Sigmoid colon (tissue), 6 donors: ENCODE measurements at regions not wholly inside any gene's neighbourhood (a gene's known extent, or its start where the extent isn't known, plus 50 kb on each side); places are given as distances from the start of the nearest gene placed in this dataset.
"Not testable (repeated sequence)": the region's sequence is repeated elsewhere in the genome, so short reads cannot be mapped to it uniquely, and the experiment has no call there.

Source experiments
- DNase-seq: peaks from one replicate; pipeline ENCODE4 v3.0.0-alpha.2; 2019
- H3K27ac ChIP-seq, 4 donors: fragments of 200-600 bp; sonication (generic); one replicate each; pipeline ENCODE4 v1.5.1; 2016 to 2019; ENCODE audit warnings: mild to moderate bottlenecking in 1 of 4
- H3K27me3 ChIP-seq, 3 donors: fragments of 200-600 bp; sonication (generic); one replicate each; pipeline ENCODE4 v1.5.1; 2019; ENCODE audit warnings: mild to moderate bottlenecking in 1 of 3
- H3K36me3 ChIP-seq, 4 donors: fragments of 200-600 bp; sonication (generic); one replicate each; pipeline ENCODE4 v1.5.1; 2016 to 2019
- H3K4me1 ChIP-seq, 4 donors: fragments of 200-600 bp; sonication (generic); one replicate each; pipeline ENCODE4 v1.5.1; 2017 to 2019
- H3K4me3 ChIP-seq, 4 donors: fragments of 200-600 bp; sonication (generic); one replicate each; pipeline ENCODE4 v1.5.1; 2017 to 2019; ENCODE audit warnings: mild to moderate bottlenecking in 2 of 4, moderate library complexity in 1 of 4
- H3K9me3 ChIP-seq, 4 donors: fragments of 200-600 bp in 3 of 4; sonication (generic) in 3 of 4; one replicate each; pipeline versions ENCODE4 v1.5.1 to v1.6.1; 2013 to 2019
- CTCF ChIP-seq, 4 experiments: fragments of 450-650 bp in 3 of 4; fragments of 200-600 bp in 1 of 4; IDR thresholded peaks; one replicate each; pipeline ENCODE4 v1.5.1; 2016 to 2019; ENCODE audit warnings: antibody characterized with exemption in 4 of 4, mild to moderate bottlenecking in 3 of 4, moderate library complexity in 2 of 4
- EP300 ChIP-seq, 4 donors: sonication (generic); formaldehyde crosslinking; IDR thresholded peaks; one replicate each; pipeline ENCODE4 v1.6.1; 2017; ENCODE audit warnings: antibody characterized with exemption in 4 of 4
- POLR2A ChIP-seq, 2 donors: fragments of 450-650 bp; IDR thresholded peaks; one replicate each; pipeline ENCODE4 v1.6.1; 2016; ENCODE audit warnings: antibody characterized with exemption in 2 of 2, mild to moderate bottlenecking in 2 of 2, moderate library complexity in 2 of 2
- POLR2AphosphoS5 ChIP-seq, 4 donors: sonication (generic); formaldehyde crosslinking; IDR thresholded peaks; one replicate each; pipeline ENCODE4 v1.6.1; 2017; ENCODE audit warnings: antibody characterized with exemption in 4 of 4
- WGBS, 2 donors: extraction: QIAGEN DNeasy Blood & Tissue Kit; methylation state at CpG; one replicate each; pipeline ENCODE4 v1.1.7; 2013; 5-methylcytosine and 5-hydroxymethylcytosine counted together
- intact Hi-C: fragments of 100-400 bp; cut with DNase I; formaldehyde crosslinking; loops from one replicate; pipeline ENCODE4 v1.15.1; 2023
- donor health status: healthy with polysubstance abuse.
- donor health status: healthy.

- H3K4me3 ChIP-seq, H3K27me3 ChIP-seq, DNase-seq, H3K36me3 ChIP-seq, H3K4me1 ChIP-seq, intact Hi-C loops, H3K27ac ChIP-seq: not testable (repeated sequence)
- H3K9me3 ChIP-seq: peaks cover 14 to 26% (median 17%) of the 10 kb centered on the region in 4 donors
- 68 to 86% methylated on average over 1 of the region's 3 CpGs for WGBS, 2 donors
Observed at GRCh38 chr11:94235772-94236171, 68.6 kb upstream of the IZUMO1R start.

- H3K4me3 ChIP-seq, H3K4me1 ChIP-seq, H3K27me3 ChIP-seq, intact Hi-C loops, H3K27ac ChIP-seq, H3K36me3 ChIP-seq, DNase-seq: not testable (repeated sequence)
- WGBS, 2 donors: 84 to 92% methylated on average over 3 of the region's 4 CpGs
- peak in 1 of 4 donors; percentile 4 for TF ChIP-seq EP300 (IDR thresholded peaks at IDR 0.05)
- peak in 1 of 4 experiments; percentile 4 for TF ChIP-seq CTCF (IDR thresholded peaks at IDR 0.05)
- H3K9me3 ChIP-seq: peaks cover 14 to 26% (median 17%) of the 10 kb centered on the region in 4 donors
Observed at GRCh38 chr11:94236416-94236815, 68.0 kb upstream of the IZUMO1R start.

- H3K4me3 ChIP-seq, intact Hi-C loops, H3K36me3 ChIP-seq, H3K27me3 ChIP-seq, H3K27ac ChIP-seq, H3K4me1 ChIP-seq: not testable (repeated sequence)
- peak in 1 of 4 experiments; percentile 8 for TF ChIP-seq CTCF (IDR thresholded peaks at IDR 0.05)
- peaks cover 14 to 26% (median 17%) of the 10 kb centered on the region in 4 donors for H3K9me3 ChIP-seq
- peak; percentile 79 for DNase-seq
- 78 to 80% methylated on average over 18 of the region's 18 CpGs for WGBS, 2 donors
Observed at GRCh38 chr11:94237447-94238153, 66.8 kb upstream of the IZUMO1R start.

- DNase-seq: peak; percentile 79
- intact Hi-C loops: not testable (repeated sequence)
- WGBS, 2 donors: 92 to 94% methylated on average over 24 of the region's 24 CpGs
Observed at GRCh38 chr11:94238154-94238735, 66.1 kb upstream of the IZUMO1R start.

GRCh38 chr11:94238774-94239173, 65.6 kb upstream of the IZUMO1R start:
- H3K4me3 ChIP-seq, H3K4me1 ChIP-seq, H3K27ac ChIP-seq, intact Hi-C loops, H3K36me3 ChIP-seq, DNase-seq, H3K27me3 ChIP-seq: not testable (repeated sequence)
- H3K9me3 ChIP-seq: peaks cover 14 to 26% (median 17%) of the 10 kb centered on the region in 4 donors
- TF ChIP-seq EP300 (IDR thresholded peaks at IDR 0.05): peak in 1 of 4 donors; percentile 8

More at GRCh38 chr11:94238154-94238735, 66.1 kb upstream of the IZUMO1R start:
- peak in 1 of 4 experiments; percentile 5 for TF ChIP-seq CTCF (IDR thresholded peaks at IDR 0.05)
- H3K36me3 ChIP-seq, H3K27me3 ChIP-seq, H3K4me3 ChIP-seq, H3K4me1 ChIP-seq, H3K27ac ChIP-seq: not testable (repeated sequence)
- peaks cover 14 to 26% (median 17%) of the 10 kb centered on the region in 4 donors for H3K9me3 ChIP-seq

GRCh38 chr11:94241896-94242295, 62.5 kb upstream of the IZUMO1R start:
- H3K4me3 ChIP-seq: no peak overlapping the region
- WGBS, 2 donors: 46 to 74% methylated on average over 2 of the region's 2 CpGs
- H3K27me3 ChIP-seq: no peaks in the 10 kb centered on the region
- no peaks in the 10 kb centered on the region for H3K36me3 ChIP-seq
- no peaks in the 10 kb centered on the region for H3K4me1 ChIP-seq
- intact Hi-C loops: no loop called here
- TF ChIP-seq POLR2A (IDR thresholded peaks at IDR 0.05) (no peak), EP300 (IDR thresholded peaks at IDR 0.05) (no peak), POLR2AphosphoS5 (IDR thresholded peaks at IDR 0.05) (no peak), CTCF (IDR thresholded peaks at IDR 0.05) (no peak)
- no peak overlapping the region for H3K27ac ChIP-seq
- H3K9me3 ChIP-seq: peaks cover 13 to 17% (median 14%) of the 10 kb centered on the region in 4 donors
- no peak for DNase-seq
